HG02943 (cell line): ENCODE measurements at regions not wholly inside any gene's neighbourhood (a gene's known extent, or its start where the extent isn't known, plus 50 kb on each side); places are given as distances from the start of the nearest gene placed in this dataset.
"Not testable (repeated sequence)": the region's sequence is repeated elsewhere in the genome, so short reads cannot be mapped to it uniquely, and the experiment has no call there.

Experiments
- ATAC-seq: cut with Tn5 transposase; IDR thresholded peaks from one replicate; pipeline ENCODE4 v1.9.1; 2021; ENCODE audit warnings: mild to moderate bottlenecking, low read depth, moderate library complexity; ENCODE audit not compliant: unreplicated experiment

- no peak for ATAC-seq
Observed at GRCh38 chr21:31538816-31539215, 120.7 kb upstream of the SOD1 start.

DNA sequence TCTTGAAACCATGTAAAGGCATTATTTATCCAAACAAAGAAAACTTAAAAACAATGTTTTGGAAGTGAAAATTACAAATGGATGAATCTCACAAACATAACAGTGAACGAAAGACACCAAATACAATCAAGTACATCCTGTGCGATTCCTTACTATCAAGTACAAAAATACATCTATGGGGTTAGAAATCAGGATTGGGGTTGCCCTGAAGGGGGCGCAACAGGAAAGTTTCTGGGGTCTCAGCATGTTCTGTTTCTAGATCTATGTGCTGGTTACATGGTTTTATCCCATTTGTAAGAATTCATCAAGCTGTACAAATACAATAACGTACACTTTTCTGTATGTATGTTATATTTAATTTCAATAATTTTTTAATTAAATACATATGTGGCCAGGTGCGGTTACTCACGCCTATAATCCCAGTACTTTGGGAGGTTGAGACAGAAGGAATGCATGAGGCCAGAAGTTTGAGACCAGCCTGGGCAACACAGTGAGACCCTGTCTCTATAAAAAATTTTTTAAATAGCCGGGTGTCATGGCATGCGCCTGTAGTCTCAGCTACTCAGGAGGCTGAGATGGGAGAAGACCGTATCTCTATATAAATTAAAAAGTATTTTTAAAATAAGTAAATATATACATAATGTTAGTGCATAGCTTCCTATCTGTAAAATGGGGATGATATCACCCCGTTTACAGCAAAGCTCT is 121.5 kb upstream of the SOD1 start:
- no peak for ATAC-seq

- no peak for ATAC-seq
Observed at GRCh38 chr21:31536138-31536537, 123.4 kb upstream of the SOD1 start.

DNA sequence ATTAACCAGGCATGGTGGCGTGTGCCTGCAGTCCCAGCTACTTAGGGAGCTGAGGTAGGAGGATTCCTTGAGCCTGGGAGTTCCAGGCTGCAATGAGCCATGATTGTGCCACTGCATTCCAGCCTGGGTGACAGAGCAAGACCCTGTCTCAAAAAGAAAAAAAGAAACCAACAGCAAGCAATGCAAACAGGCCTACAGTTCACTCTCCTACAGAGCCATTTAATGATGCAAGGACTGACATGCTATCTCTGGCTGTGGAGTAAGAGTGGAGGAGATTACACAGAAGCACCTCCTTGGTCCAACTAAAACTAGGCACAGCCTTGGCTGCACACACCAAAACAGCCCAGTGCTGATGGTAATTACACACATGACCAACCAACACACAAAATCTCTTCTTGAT is 127.5 kb upstream of the SOD1 start:
- no peak for ATAC-seq

GRCh38 chr21:31530897-31531705 is 128.4 kb upstream of the SOD1 start:
- ATAC-seq: no peak

DNA sequence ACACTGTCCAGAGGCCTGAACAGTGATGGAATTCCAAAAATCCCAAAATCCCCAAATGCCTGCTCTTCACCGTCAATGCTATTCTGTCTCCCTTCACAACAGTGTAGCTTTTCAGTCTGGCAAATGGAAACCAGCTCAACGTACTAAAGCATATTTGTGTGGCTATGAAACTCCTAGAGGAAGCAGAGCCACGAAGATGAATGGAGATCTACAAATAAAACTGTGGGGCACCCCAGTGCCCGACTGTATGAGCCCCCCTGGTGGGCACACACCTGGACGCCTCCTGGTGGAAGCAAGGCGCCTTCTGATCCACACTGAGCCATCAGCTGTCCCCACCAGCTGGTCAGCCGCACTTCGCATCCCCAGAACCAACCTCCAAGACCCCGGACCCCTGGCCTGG is 129.1 kb upstream of the SOD1 start:
- no peak for ATAC-seq

DNA sequence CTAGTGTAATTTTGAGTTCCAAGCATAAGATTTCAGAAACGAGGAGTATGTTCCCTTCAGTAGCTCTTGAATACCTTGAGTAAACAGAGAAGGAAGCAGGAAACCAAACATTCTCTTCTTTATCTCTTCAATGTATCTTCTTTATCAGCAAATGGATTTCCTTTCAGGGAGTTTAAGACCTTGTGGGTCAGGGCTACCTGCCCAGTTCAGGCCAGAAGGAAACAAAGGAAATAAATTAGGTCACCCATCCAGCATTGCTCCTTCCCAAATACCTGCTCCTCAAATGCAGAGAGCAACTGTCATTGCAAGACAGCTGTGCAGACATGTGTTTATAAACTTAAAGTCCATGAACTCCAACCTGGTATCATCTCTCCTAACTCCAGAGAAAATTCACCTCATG is 130.1 kb upstream of the SOD1 start:
- ATAC-seq: no peak

DNA sequence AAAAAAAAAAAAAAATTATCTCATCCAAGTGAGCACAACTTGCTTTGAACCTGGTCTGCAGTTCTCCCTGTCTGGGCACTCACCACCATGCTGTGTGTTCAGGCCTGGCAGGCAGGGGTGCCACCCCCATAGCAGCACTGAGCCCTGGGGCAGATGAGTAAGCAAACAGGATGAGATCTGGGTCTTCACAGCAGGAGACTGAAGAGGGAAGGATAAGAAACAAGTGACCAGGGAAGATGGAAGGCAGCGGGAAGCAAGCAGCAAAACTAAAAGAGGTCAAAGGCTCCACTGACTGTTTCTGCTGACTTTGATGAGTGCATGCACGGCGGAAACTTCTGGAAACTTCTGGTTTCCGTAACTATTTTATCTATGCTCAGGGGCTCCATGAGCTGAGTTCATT is 133.5 kb upstream of the SOD1 start:
- ATAC-seq: no peak

- ATAC-seq: no peak
Observed at GRCh38 chr21:31524140-31524539, 135.4 kb upstream of the SOD1 start.

GRCh38 chr21:31521515-31521914 is 138.0 kb upstream of the SOD1 start:
- ATAC-seq: no peak

GRCh38 chr21:31520561-31521098 is 138.9 kb upstream of the SOD1 start:
- ATAC-seq: no peak

- ATAC-seq: no peak
Observed at GRCh38 chr21:31518580-31518979, 140.9 kb upstream of the SOD1 start.

DNA sequence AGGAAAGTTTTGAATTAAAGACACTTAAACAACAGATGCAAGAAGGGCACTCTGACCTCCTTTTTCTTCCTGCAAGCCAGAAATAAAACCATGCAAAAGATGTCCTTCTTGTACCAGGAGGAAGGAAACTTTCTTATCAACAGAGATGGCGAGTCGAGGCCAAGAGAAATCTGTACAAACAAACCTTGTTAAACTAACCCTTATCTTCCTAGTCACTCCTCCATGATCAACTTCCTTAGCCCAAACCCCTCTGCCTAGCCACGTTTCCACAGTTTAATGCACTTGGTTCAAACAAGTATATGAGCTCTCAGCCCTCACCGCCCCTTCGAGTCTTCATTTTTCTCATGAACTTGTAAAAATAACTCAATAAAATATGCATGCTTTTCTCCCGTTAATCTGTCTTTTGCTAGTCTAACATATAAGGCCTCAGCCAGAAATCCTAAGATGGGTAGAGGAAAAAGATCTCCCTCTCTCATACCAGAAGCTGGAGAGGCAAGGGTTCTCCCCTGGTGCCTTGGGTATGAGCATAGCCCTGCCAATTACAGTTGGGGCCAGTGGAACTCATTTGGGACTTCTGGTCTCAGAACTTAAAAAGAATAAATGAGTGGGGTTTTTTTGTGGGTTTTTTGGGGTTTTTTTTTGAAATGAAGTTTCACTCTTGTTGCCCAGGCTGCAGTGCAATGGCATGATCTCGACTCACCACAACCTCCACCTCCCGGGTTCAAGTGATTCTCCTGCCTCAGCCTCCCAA is 141.7 kb upstream of the SOD1 start:
- ATAC-seq: no peak

DNA sequence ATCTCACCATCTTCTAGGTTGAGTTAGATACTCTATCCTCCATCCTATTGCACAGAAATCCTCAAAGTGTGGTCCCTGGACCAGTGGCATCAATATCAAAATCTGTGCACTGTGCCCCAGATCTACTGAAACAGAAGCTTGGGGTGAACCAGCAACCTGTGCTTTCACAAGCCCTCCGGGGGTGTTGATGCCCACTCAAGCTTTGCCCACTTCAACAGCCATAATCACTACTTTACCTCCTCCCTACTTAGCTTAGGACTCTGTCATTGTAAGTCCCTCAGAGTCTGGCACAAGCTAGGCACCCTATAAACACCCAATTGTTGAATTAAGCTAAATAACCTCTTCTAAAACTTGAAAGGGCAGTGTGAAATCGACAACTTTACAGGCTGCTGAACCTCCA is 144.2 kb upstream of the SOD1 start:
- no peak for ATAC-seq

GRCh38 chr21:31514598-31514997 is 144.9 kb upstream of the SOD1 start:
- no peak for ATAC-seq

- not testable (repeated sequence) for ATAC-seq
Observed at GRCh38 chr21:31513541-31513940, 146.0 kb upstream of the SOD1 start.

DNA sequence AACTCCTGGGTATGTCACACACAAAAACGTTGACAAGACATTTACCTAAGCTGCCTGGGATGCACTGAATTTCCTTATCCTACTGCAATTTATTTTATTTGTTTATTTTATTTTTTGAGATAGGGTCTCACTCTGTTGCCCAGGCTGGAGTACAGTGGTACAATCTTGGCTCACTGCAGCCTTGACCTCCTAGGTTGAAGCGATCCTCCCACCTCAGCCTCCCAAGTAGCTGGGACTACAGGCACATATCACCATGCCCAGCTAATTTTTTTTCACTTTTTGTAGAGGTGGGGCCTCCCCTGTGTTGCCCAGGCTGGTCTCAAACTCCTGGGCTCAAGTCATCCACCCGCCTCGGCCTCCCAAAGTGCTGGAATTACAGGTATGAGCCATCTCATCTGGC is 147.5 kb upstream of the SOD1 start:
- not testable (repeated sequence) for ATAC-seq

GRCh38 chr21:31511258-31511657 is 148.2 kb upstream of the SOD1 start:
- no peak for ATAC-seq

GRCh38 chr21:31509194-31510017 is 150.1 kb upstream of the SOD1 start:
- ATAC-seq: no peak

- no peak for ATAC-seq
Observed at GRCh38 chr21:31505975-31506374, 153.5 kb upstream of the SOD1 start.
